H1 (cell line): ENCODE measurements at regions not wholly inside any gene's neighbourhood (a gene's known extent, or its start where the extent isn't known, plus 50 kb on each side); places are given as distances from the start of the nearest gene placed in this dataset.

Experiments
- GABPA ChIP-seq: IDR thresholded peaks from 2 replicates; pipeline ENCODE4 v1.6.1; 2011; ENCODE audit warnings: mild to moderate bottlenecking, low read length, moderate library complexity, borderline replicate concordance; ENCODE audit not compliant: insufficient read depth
- PHF8 ChIP-seq: fragments of 200-600 bp; sonication (generic); conservative IDR thresholded peaks from 2 replicates; pipeline ENCODE4 v1.7.1; 2012; ENCODE audit warnings: low read depth, mild to moderate bottlenecking, inconsistent platforms, low read length, moderate library complexity
- RBBP5 ChIP-seq: IDR thresholded peaks from 2 replicates; pipeline ENCODE4 v1.7.1; 2012; ENCODE audit warnings: low read depth, mild to moderate bottlenecking, inconsistent platforms, low read length, moderate library complexity, borderline replicate concordance

GRCh38 chr16:52050418-52050817 is 496.5 kb downstream of the TOX3 start (continued):
- TF ChIP-seq GABPA (no peak), PHF8 (no peak), RBBP5 (no peak)
- TF ChIP-seq, all 59 proteins: peak for 0
